ENCODE measurements at regions not wholly inside any gene's neighbourhood (a gene's known extent, or its start where the extent isn't known, plus 50 kb on each side); places are given as distances from the start of the nearest gene placed in this dataset.

GRCh38 chr20:58125726-58126125 is 102.7 kb downstream of the ANKRD60 start:
- no peak for TF ChIP-seq TAF1 (IDR thresholded peaks at IDR 0.05; ENCODE audit: borderline replicate concordance, insufficient read depth, low read length)
- TF ChIP-seq, protein P1, sequence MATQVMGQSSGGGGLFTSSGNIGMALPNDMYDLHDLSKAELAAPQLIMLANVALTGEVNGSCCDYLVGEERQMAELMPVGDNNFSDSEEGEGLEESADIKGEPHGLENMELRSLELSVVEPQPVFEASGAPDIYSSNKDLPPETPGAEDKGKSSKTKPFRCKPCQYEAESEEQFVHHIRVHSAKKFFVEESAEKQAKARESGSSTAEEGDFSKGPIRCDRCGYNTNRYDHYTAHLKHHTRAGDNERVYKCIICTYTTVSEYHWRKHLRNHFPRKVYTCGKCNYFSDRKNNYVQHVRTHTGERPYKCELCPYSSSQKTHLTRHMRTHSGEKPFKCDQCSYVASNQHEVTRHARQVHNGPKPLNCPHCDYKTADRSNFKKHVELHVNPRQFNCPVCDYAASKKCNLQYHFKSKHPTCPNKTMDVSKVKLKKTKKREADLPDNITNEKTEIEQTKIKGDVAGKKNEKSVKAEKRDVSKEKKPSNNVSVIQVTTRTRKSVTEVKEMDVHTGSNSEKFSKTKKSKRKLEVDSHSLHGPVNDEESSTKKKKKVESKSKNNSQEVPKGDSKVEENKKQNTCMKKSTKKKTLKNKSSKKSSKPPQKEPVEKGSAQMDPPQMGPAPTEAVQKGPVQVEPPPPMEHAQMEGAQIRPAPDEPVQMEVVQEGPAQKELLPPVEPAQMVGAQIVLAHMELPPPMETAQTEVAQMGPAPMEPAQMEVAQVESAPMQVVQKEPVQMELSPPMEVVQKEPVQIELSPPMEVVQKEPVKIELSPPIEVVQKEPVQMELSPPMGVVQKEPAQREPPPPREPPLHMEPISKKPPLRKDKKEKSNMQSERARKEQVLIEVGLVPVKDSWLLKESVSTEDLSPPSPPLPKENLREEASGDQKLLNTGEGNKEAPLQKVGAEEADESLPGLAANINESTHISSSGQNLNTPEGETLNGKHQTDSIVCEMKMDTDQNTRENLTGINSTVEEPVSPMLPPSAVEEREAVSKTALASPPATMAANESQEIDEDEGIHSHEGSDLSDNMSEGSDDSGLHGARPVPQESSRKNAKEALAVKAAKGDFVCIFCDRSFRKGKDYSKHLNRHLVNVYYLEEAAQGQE (IDR thresholded peaks at IDR 0.05; ENCODE audit: insufficient read depth in 1 of 2, low read depth in 2 of 2, low read length in 2 of 2) = no peak
- TF ChIP-seq POLR2AphosphoS5 (IDR thresholded peaks at IDR 0.05; ENCODE audit: low read depth, low read length) = no peak
